H1 (cell line): ENCODE measurements at regions not wholly inside any gene's neighbourhood (a gene's known extent, or its start where the extent isn't known, plus 50 kb on each side); places are given as distances from the start of the nearest gene placed in this dataset.

ENCODE experiments used
- CTCF ChIA-PET: fragments of 300-600 bp; sonication (Branson Sonifier 250); formaldehyde crosslinking; loops from one replicate; lab custom pipeline; 2021; ENCODE audit not compliant: partially characterized antibody; lab: Charles Lee
- POLR2A ChIA-PET: fragments of 300-600 bp; sonication (Branson Sonifier 250); formaldehyde crosslinking; loops from one replicate; lab custom pipeline; 2021; ENCODE audit warnings: inconsistent platforms; ENCODE audit not compliant: partially characterized antibody; lab: Charles Lee
- DNase-seq, 2 experiments: peaks; one replicate each; pipeline versions ENCODE4 v3.0.0 to v3.0.0-alpha.2; 2010 to 2022; ENCODE audit warnings: low spot score in 2 of 2, low read depth in 1 of 2, mixed read lengths in 1 of 2
- FAIRE-seq: peaks from 2 replicates; lab custom pipeline; 2011; peaks lifted over from hg19 to GRCh38; lab: Jason Lieb, UNC
- H2AFZ ChIP-seq: 2 replicates; pipeline ENCODE4 v1.8.1; 2012; ENCODE audit warnings: low read length, inconsistent platforms
- H2AK5ac ChIP-seq: 2 replicates; pipeline ENCODE4 v1.6.1; 2013; ENCODE audit warnings: low read depth, low read length
- H2BK120ac ChIP-seq: replicated peaks from 2 replicates; pipeline ENCODE3; 2013; ENCODE audit warnings: low read depth, low read length, inconsistent platforms
- H2BK12ac ChIP-seq: 2 replicates; pipeline ENCODE4 v1.6.1; 2013; ENCODE audit warnings: low read depth, low read length
- H2BK15ac ChIP-seq: 2 replicates; pipeline ENCODE4 v1.6.1; 2013; ENCODE audit warnings: low read length
- H2BK20ac ChIP-seq: 2 replicates; pipeline ENCODE4 v1.6.1; 2013; ENCODE audit warnings: low read length
- H2BK5ac ChIP-seq: 2 replicates; pipeline ENCODE4 v1.6.1; 2013; ENCODE audit warnings: low read depth, low read length
- H3K14ac ChIP-seq: 2 replicates; pipeline ENCODE4 v1.6.1; 2013; ENCODE audit warnings: inconsistent platforms; ENCODE audit not compliant: insufficient read length
- H3K18ac ChIP-seq: 2 replicates; pipeline ENCODE4 v1.6.1; 2013; ENCODE audit warnings: low read length; ENCODE audit errors: extremely low read depth
- H3K23ac ChIP-seq: 2 replicates; pipeline ENCODE4 v1.6.1; 2013; ENCODE audit warnings: inconsistent platforms; ENCODE audit not compliant: insufficient read length
- H3K23me2 ChIP-seq: 2 replicates; pipeline ENCODE4 v1.6.1; 2013; ENCODE audit warnings: low read depth, low read length
- H3K27ac ChIP-seq: 2 replicates; pipeline ENCODE4 v1.6.1; 2011; ENCODE audit warnings: low read depth, low read length, inconsistent platforms
- H3K27me3 ChIP-seq, 4 experiments: replicated peaks in 1 of 4; 1 replicate in 1 of 4; 2 replicates in 3 of 4; pipeline versions ENCODE4 v1.6.1 to v1.8.1; 2011 to 2013; ENCODE audit warnings: low read length in 3 of 4, mild to moderate bottlenecking in 3 of 4, inconsistent platforms in 2 of 4, mixed read lengths in 2 of 4, moderate library complexity in 1 of 4; ENCODE audit not compliant: control insufficient read depth in 3 of 4, insufficient read depth in 3 of 4; ENCODE audit errors: extremely low read depth in 1 of 4
- H3K36me3 ChIP-seq, 4 experiments: 2 replicates each; pipeline versions ENCODE4 v1.6.1 to v1.8.1; 2011 to 2013; ENCODE audit warnings: mild to moderate bottlenecking in 4 of 4, low read length in 3 of 4, moderate library complexity in 2 of 4, control low read depth in 1 of 4, inconsistent platforms in 1 of 4; ENCODE audit not compliant: insufficient read depth in 4 of 4, control insufficient read depth in 2 of 4
- H3K4ac ChIP-seq: replicated peaks from 2 replicates; pipeline ENCODE3; 2013; ENCODE audit warnings: low read length, low read depth, mixed read lengths, inconsistent platforms; ENCODE audit not compliant: insufficient read length
- H3K4me1 ChIP-seq, 4 experiments: replicated peaks in 1 of 4; 1 replicate in 1 of 4; 2 replicates in 3 of 4; pipeline versions ENCODE4 v1.6.1 to v1.8.1; 2011 to 2013; ENCODE audit warnings: low read length in 3 of 4, inconsistent platforms in 2 of 4, mixed read lengths in 1 of 4; ENCODE audit not compliant: insufficient read depth in 4 of 4, control insufficient read depth in 3 of 4
- H3K4me2 ChIP-seq, 2 experiments: 2 replicates each; pipeline versions ENCODE4 v1.6.1 to v1.8.1; 2011 to 2013; ENCODE audit warnings: low read depth in 2 of 2, low read length in 2 of 2, control low read depth in 1 of 2, inconsistent platforms in 1 of 2, mild to moderate bottlenecking in 1 of 2; ENCODE audit not compliant: insufficient read depth in 1 of 2
- H3K4me3 ChIP-seq, 4 experiments: fragments of 200-600, 300-600 bp in 1 of 4; sonication (generic), shearing (Covaris generic), sonication (Bioruptor Twin) in 1 of 4; 2 replicates each; pipeline versions ENCODE4 v1.5.1 to v1.8.1; 2011 to 2016; ENCODE audit warnings: low read length in 4 of 4, low read depth in 3 of 4, control low read depth in 2 of 4, inconsistent platforms in 2 of 4, mild to moderate bottlenecking in 2 of 4, mixed read lengths in 1 of 4, moderate library complexity in 1 of 4; ENCODE audit not compliant: insufficient read depth in 2 of 4; ENCODE audit errors: extremely low read depth in 1 of 4
- H3K56ac ChIP-seq: replicated peaks from 2 replicates; pipeline ENCODE3; 2013; ENCODE audit warnings: low read depth, mild to moderate bottlenecking, mixed read lengths, low read length, inconsistent platforms; ENCODE audit not compliant: insufficient read length
- H3K79me1 ChIP-seq: 2 replicates; pipeline ENCODE4 v1.6.1; 2013; ENCODE audit warnings: low read depth, low read length, control low read depth
- H3K79me2 ChIP-seq, 2 experiments: 2 replicates each; pipeline versions ENCODE4 v1.6.1 to v1.8.1; 2012 to 2013; ENCODE audit warnings: low read length in 2 of 2, mild to moderate bottlenecking in 2 of 2, inconsistent platforms in 1 of 2; ENCODE audit not compliant: insufficient read depth in 2 of 2, control insufficient read depth in 1 of 2
- H3K9ac ChIP-seq, 4 experiments: replicated peaks in 1 of 4; 1 replicate in 1 of 4; 2 replicates in 3 of 4; pipeline versions ENCODE4 v1.6.1 to v1.8.1; 2011 to 2013; ENCODE audit warnings: low read depth in 3 of 4, low read length in 3 of 4, control low read depth in 2 of 4, mild to moderate bottlenecking in 2 of 4, moderate library complexity in 2 of 4, inconsistent platforms in 1 of 4; ENCODE audit errors: extremely low read depth in 1 of 4
- H3K9me3 ChIP-seq, 2 experiments: 2 replicates each; pipeline versions ENCODE4 v1.6.1 to v1.8.1; 2012 to 2013; ENCODE audit warnings: mild to moderate bottlenecking in 2 of 2, moderate library complexity in 2 of 2, control low read depth in 1 of 2, inconsistent platforms in 1 of 2, low read depth in 1 of 2, low read length in 1 of 2, mixed read lengths in 1 of 2; ENCODE audit not compliant: insufficient read depth in 2 of 2
- H4K20me1 ChIP-seq, 2 experiments: replicated peaks in 1 of 2; 2 replicates each; pipeline versions ENCODE3 to v1.8.1; 2011 to 2013; ENCODE audit warnings: inconsistent platforms in 2 of 2, low read length in 2 of 2, mild to moderate bottlenecking in 1 of 2; ENCODE audit not compliant: insufficient read depth in 2 of 2, control insufficient read depth in 1 of 2
- H4K5ac ChIP-seq: 2 replicates; pipeline ENCODE4 v1.6.1; 2013; ENCODE audit warnings: low read length, low read depth, mixed read lengths, inconsistent platforms; ENCODE audit not compliant: insufficient read length
- H4K8ac ChIP-seq: 2 replicates; pipeline ENCODE4 v1.8.0; 2013; ENCODE audit warnings: mild to moderate bottlenecking, moderate library complexity, low read length, inconsistent platforms; ENCODE audit not compliant: insufficient read depth; ENCODE audit errors: extremely low read depth
- H4K91ac ChIP-seq: replicated peaks from 2 replicates; pipeline ENCODE3; 2013; ENCODE audit warnings: low read length, mixed read lengths, inconsistent platforms; ENCODE audit not compliant: insufficient read length
- CBX5 ChIP-seq: fragments of 300-800, 300-1000 bp; sonication (generic); IDR thresholded peaks from 2 replicates; pipeline ENCODE4 v1.7.1; 2016; ENCODE audit warnings: antibody characterized with exemption, low read length, low read depth
- CTBP2 ChIP-seq: IDR thresholded peaks from 2 replicates; pipeline ENCODE4 v1.7.0; 2011; ENCODE audit warnings: borderline replicate concordance, mild to moderate bottlenecking, moderate library complexity, mixed read lengths, low read length; ENCODE audit not compliant: insufficient read depth, insufficient read length
- KDM1A ChIP-seq: fragments of 200-600, 300-600 bp; sonication (generic); IDR thresholded peaks from 2 replicates; pipeline ENCODE4 v1.7.1; 2016; ENCODE audit warnings: mild to moderate bottlenecking, low read length, borderline replicate concordance
- KDM4A ChIP-seq: IDR thresholded peaks from one replicate; pipeline ENCODE4 v1.7.1; 2012; ENCODE audit warnings: low read depth, mild to moderate bottlenecking, moderate library complexity, low read length, inconsistent platforms; ENCODE audit not compliant: severe bottlenecking
- MAFK ChIP-seq: IDR thresholded peaks from 2 replicates; pipeline ENCODE4 v1.6.1; 2012; ENCODE audit warnings: low read depth, mild to moderate bottlenecking, improper control_type of control experiment, low read length
- MAX ChIP-seq: IDR thresholded peaks from 2 replicates; pipeline ENCODE4 v1.6.1; 2012; ENCODE audit warnings: inconsistent platforms
- PHF8 ChIP-seq: fragments of 200-600 bp; sonication (generic); conservative IDR thresholded peaks from 2 replicates; pipeline ENCODE4 v1.7.1; 2012; ENCODE audit warnings: low read depth, mild to moderate bottlenecking, inconsistent platforms, low read length, moderate library complexity
- RBBP5 ChIP-seq: IDR thresholded peaks from 2 replicates; pipeline ENCODE4 v1.7.1; 2012; ENCODE audit warnings: low read depth, mild to moderate bottlenecking, inconsistent platforms, low read length, moderate library complexity, borderline replicate concordance
- RNF2 ChIP-seq: fragments of 200-900, 300-1000 bp; sonication (generic); IDR thresholded peaks from 2 replicates; pipeline ENCODE4 v1.7.1; 2016; ENCODE audit warnings: borderline replicate concordance, low read depth, mild to moderate bottlenecking, antibody characterized with exemption, low read length; ENCODE audit not compliant: poor library complexity, severe bottlenecking; ENCODE audit errors: missing control alignments
- SP2 ChIP-seq: IDR thresholded peaks from 2 replicates; pipeline ENCODE4 v1.6.1; 2012; ENCODE audit warnings: mild to moderate bottlenecking, low read length, inconsistent platforms
- SP4 ChIP-seq: IDR thresholded peaks from 2 replicates; pipeline ENCODE4 v1.6.1; 2012; ENCODE audit warnings: low read length, inconsistent platforms
- TCF12 ChIP-seq: IDR thresholded peaks from 2 replicates; pipeline ENCODE4 v1.6.1; 2011; ENCODE audit warnings: low read depth, mild to moderate bottlenecking, low read length
- WGBS, 2 experiments: shearing (Covaris generic) in 1 of 2; methylation state at CpG; one replicate each; pipeline versions ENCODE4 v1.1.6 to v1.1.7; 2013 to 2015; ENCODE audit warnings: low lambda C conversion rate in 2 of 2, mixed read lengths in 2 of 2, inconsistent platforms in 1 of 2, low coverage in 1 of 2, missing lambda C conversion rate in 1 of 2; ENCODE audit not compliant: insufficient replicate concordance in 2 of 2, insufficient coverage in 1 of 2, insufficient read length in 1 of 2; ENCODE audit errors: extremely low coverage in 1 of 2, missing lambda C conversion rate in 1 of 2; 5-methylcytosine and 5-hydroxymethylcytosine counted together

- Histone ChIP-seq H3K56ac (no peak overlapping the region), H3K23ac (no peak overlapping the region), H3K4me1 (peaks cover 0 to 32% (median 19%) of the 10 kb centered on the region in 4 experiments; a peak in 4 of 7 replicates), H3K4ac (no peak overlapping the region), H4K8ac (no peak overlapping the region), H3K27me3 (no peaks in the 10 kb centered on the region), H4K20me1 (peaks cover 24 to 25% of the 10 kb centered on the region in 2 experiments), H3K4me2 (no peak overlapping the region), H3K36me3 (no peaks in the 10 kb centered on the region), H4K5ac (no peak overlapping the region), H2BK12ac (no peak overlapping the region), H3K9me3 (no peaks in the 10 kb centered on the region), H3K79me2 (peaks cover 0 to 85% of the 10 kb centered on the region in 2 experiments; a peak in 2 of 4 replicates), H2BK5ac (no peak overlapping the region), H2AFZ (no peak overlapping the region), H4K91ac (no peak overlapping the region), H3K79me1 (peaks cover 28% of the 10 kb centered on the region), H2BK20ac (no peak overlapping the region), H3K9ac (no peak overlapping the region), H3K27ac (no peak overlapping the region), H2AK5ac (0 out of 2 replicates have a peak overlapping the region, but pooled peaks have one; percentile 15), H3K23me2 (no peaks in the 10 kb centered on the region), H2BK15ac (no peak overlapping the region), H2BK120ac (no peak overlapping the region), H3K18ac (peak overlapping the region; percentile 43; the same call in 1 of the 2 replicates), H3K4me3 (no peak overlapping the region), H3K14ac (no peak overlapping the region)
- FAIRE-seq: no peak
- CTCF ChIA-PET: interaction anchor here (0.6 to 1.1 kb wide), 4 partner anchors 18 to 1607 kb away, joined by 3 read pairs; no protein-coding TSS in a partner anchor
- POLR2A ChIA-PET: no interaction called here
- WGBS, 2 experiments: 79% methylated on average over 25 of the region's 26 CpGs; no CpG with 5 or more reads in 1 of the 2 experiments
- no peak for DNase-seq
- TF ChIP-seq RBBP5 (no peak), KDM1A (no peak), PHF8 (no peak), MAX (no peak), KDM4A (no peak), TCF12 (no peak), RNF2 (no peak), CBX5 (no peak), MAFK (no peak), SP4 (no peak), CTBP2 (no peak), SP2 (no peak)
Observed at GRCh38 chr22:48498526-48499331, 1328.9 kb downstream of the BRD1 start.
